HCT116 (cell line): ENCODE measurements at regions not wholly inside any gene's neighbourhood (a gene's known extent, or its start where the extent isn't known, plus 50 kb on each side); places are given as distances from the start of the nearest gene placed in this dataset.

Experiments
- ATAC-seq: fragments of 200-7000 bp; cut with Tn5 transposase; 2 replicates; pipeline ENCODE4 v1.9.1; 2020; ENCODE audit warnings: mild to moderate bottlenecking, moderate library complexity
- BruUV-seq: library from RNA; stranded (reverse); fragments of 400-500 nt; replicated peaks from 2 replicates; lab custom pipeline; 2021; lab: Mats Ljungman, UMichigan
- CTCF ChIA-PET: fragments of 300-600 bp; sonication (Branson Sonifier 250); formaldehyde crosslinking; loops from one replicate; lab custom pipeline; 2021; ENCODE audit warnings: antibody characterized with exemption; lab: Charles Lee
- POLR2A ChIA-PET: fragments of 300-600, 350-600 bp; sonication (Branson Sonifier 250); formaldehyde crosslinking; loops from one replicate; lab custom pipeline; 2021; ENCODE audit warnings: antibody characterized with exemption; lab: Charles Lee
- RAD21 ChIA-PET, 2 experiments: fragments of 300-600 bp; sonication (Branson Sonifier 250); formaldehyde crosslinking; loops; one replicate each; lab custom pipeline; 2023; ENCODE audit warnings: low total read pairs in 2 of 2; ENCODE audit not compliant: uncharacterized antibody in 2 of 2, unreplicated experiment in 2 of 2, low non-redundant PET in 1 of 2; lab: Charles Lee
- DNase-seq: peaks from one replicate; pipeline ENCODE4 v3.0.0-alpha.2; 2010; ENCODE audit warnings: low read depth, low spot score
- H2AFZ ChIP-seq: fragments of 200-600 bp; shearing (Covaris generic), sonication (generic); 2 replicates; pipeline ENCODE4 v1.6.1; 2017; ENCODE audit warnings: low read depth, mixed run types, mixed read lengths, antibody characterized with exemption, low read length; ENCODE audit not compliant: poor library complexity, severe bottlenecking
- H3K27ac ChIP-seq: 2 replicates; pipeline ENCODE4 v1.5.1; 2012; ENCODE audit warnings: low read depth, low read length
- H3K27me3 ChIP-seq: fragments of 200-600 bp; sonication (generic); 2 replicates; pipeline ENCODE4 v1.6.1; 2016; ENCODE audit warnings: mixed run types, low read length, mixed read lengths; ENCODE audit not compliant: insufficient read depth
- H3K36me3 ChIP-seq, 2 experiments: fragments of 200-500 bp in 1 of 2; fragments of 200-600 bp in 1 of 2; sonication (Bioruptor generic) in 1 of 2; sonication (generic) in 1 of 2; 2 replicates each; pipeline versions ENCODE4 v1.5.1 to v1.6.1; 2014 to 2016; ENCODE audit warnings: low read length in 2 of 2, inconsistent platforms in 1 of 2, mixed read lengths in 1 of 2, mixed run types in 1 of 2; ENCODE audit not compliant: insufficient read depth in 2 of 2, control insufficient read depth in 1 of 2
- H3K4me1 ChIP-seq, 2 experiments: fragments of 200-600 bp in 1 of 2; sonication (generic) in 1 of 2; 2 replicates each; pipeline versions ENCODE4 v1.5.1 to v1.6.1; 2012 to 2017; ENCODE audit warnings: low read length in 2 of 2, inconsistent platforms in 1 of 2, mild to moderate bottlenecking in 1 of 2, mixed read lengths in 1 of 2, mixed run types in 1 of 2, moderate library complexity in 1 of 2; ENCODE audit not compliant: insufficient read depth in 2 of 2, control insufficient read depth in 1 of 2
- H3K4me2 ChIP-seq: fragments of 200-600 bp; sonication (generic); 2 replicates; pipeline ENCODE4 v1.6.1; 2017; ENCODE audit warnings: mixed run types, low read length, mixed read lengths
- H3K4me3 ChIP-seq, 2 experiments: fragments of 200-600 bp in 1 of 2; sonication (generic) in 1 of 2; replicated peaks in 1 of 2; 2 replicates each; pipeline ENCODE4 v1.5.1; 2011 to 2016; ENCODE audit warnings: low read length in 2 of 2, control low read depth in 1 of 2, low read depth in 1 of 2, mild to moderate bottlenecking in 1 of 2, mixed read lengths in 1 of 2, mixed run types in 1 of 2
- H3K79me2 ChIP-seq: fragments of 200-600 bp; sonication (generic); 2 replicates; pipeline ENCODE4 v1.6.1; 2017; ENCODE audit warnings: mild to moderate bottlenecking, mixed run types, low read length, moderate library complexity, mixed read lengths; ENCODE audit not compliant: insufficient read depth
- H3K9ac ChIP-seq: fragments of 200-600 bp; sonication (generic); 2 replicates; pipeline ENCODE4 v1.6.1; 2016; ENCODE audit warnings: low read length, mixed read lengths
- H3K9me2 ChIP-seq: fragments of 200-600 bp; sonication (generic), shearing (Covaris generic); 2 replicates; pipeline ENCODE4 v1.6.1; 2017; ENCODE audit warnings: mixed run types, mild to moderate bottlenecking, moderate library complexity; ENCODE audit not compliant: insufficient read depth
- H3K9me3 ChIP-seq, 2 experiments: fragments of 200-500 bp in 1 of 2; fragments of 200-600 bp in 1 of 2; sonication (Bioruptor generic) in 1 of 2; sonication (generic) in 1 of 2; 2 replicates each; pipeline ENCODE4 v1.6.1; 2014 to 2017; ENCODE audit warnings: low read length in 2 of 2, mixed read lengths in 2 of 2, inconsistent platforms in 1 of 2, low read depth in 1 of 2, mild to moderate bottlenecking in 1 of 2, mixed run types in 1 of 2, moderate library complexity in 1 of 2; ENCODE audit not compliant: control insufficient read depth in 1 of 2, insufficient read depth in 1 of 2
- H4K20me1 ChIP-seq: fragments of 200-600 bp; sonication (generic), shearing (Covaris generic); 2 replicates; pipeline ENCODE4 v1.6.1; 2017; ENCODE audit warnings: mixed run types, mild to moderate bottlenecking, moderate library complexity; ENCODE audit not compliant: insufficient read depth
- ATF3 ChIP-seq: IDR thresholded peaks from 2 replicates; pipeline ENCODE4 v1.6.1; 2012
- CBX3 ChIP-seq: IDR thresholded peaks from 2 replicates; pipeline ENCODE4 v1.6.1; 2012; ENCODE audit warnings: low read depth
- CEBPB ChIP-seq: IDR thresholded peaks from 2 replicates; pipeline ENCODE4 v1.6.1; 2012; ENCODE audit warnings: low read depth
- EGR1 ChIP-seq: IDR thresholded peaks from 2 replicates; pipeline ENCODE4 v1.6.1; 2012; ENCODE audit warnings: low read depth
- ELF1 ChIP-seq: IDR thresholded peaks from 2 replicates; pipeline ENCODE4 v1.6.1; 2012; ENCODE audit warnings: low read depth, borderline replicate concordance
- EZH2 ChIP-seq: fragments of 200-600 bp; sonication (generic); IDR thresholded peaks from 2 replicates; pipeline ENCODE4 v1.6.1; 2017; ENCODE audit warnings: antibody characterized with exemption, mixed run types
- EZH2phosphoT487 ChIP-seq: fragments of 200-600 bp; IDR thresholded peaks from 2 replicates; pipeline ENCODE4 v1.6.1; 2018; ENCODE audit warnings: antibody characterized with exemption, borderline replicate concordance
- POLR2A ChIP-seq: IDR thresholded peaks from 2 replicates; pipeline ENCODE4 v1.7.0; 2011; ENCODE audit warnings: borderline replicate concordance; ENCODE audit not compliant: insufficient read depth, insufficient read length; ENCODE audit errors: extremely low read depth
- POLR2AphosphoS5 ChIP-seq: IDR thresholded peaks from 2 replicates; pipeline ENCODE4 v1.6.1; 2011; ENCODE audit warnings: mild to moderate bottlenecking, low read depth, low read length, moderate library complexity
- SIN3A ChIP-seq: IDR thresholded peaks from 2 replicates; pipeline ENCODE4 v1.6.1; 2012; ENCODE audit warnings: low read depth
- SP1 ChIP-seq: IDR thresholded peaks from 2 replicates; pipeline ENCODE4 v1.6.1; 2012; ENCODE audit warnings: low read depth
- TCF7L2 ChIP-seq: IDR thresholded peaks from 2 replicates; pipeline ENCODE4 v1.7.0; 2011; ENCODE audit warnings: borderline replicate concordance, inconsistent platforms; ENCODE audit not compliant: insufficient read depth, insufficient read length; ENCODE audit errors: extremely low read depth
- ZBTB33 ChIP-seq: IDR thresholded peaks from 2 replicates; pipeline ENCODE4 v1.6.1; 2011; ENCODE audit warnings: mild to moderate bottlenecking, low read length, moderate library complexity; ENCODE audit not compliant: insufficient replicate concordance; ENCODE audit errors: extremely low read depth
- intact Hi-C: fragments of 100-400 bp; cut with micrococcal nuclease; formaldehyde crosslinking; loops from 2 replicates; pipeline ENCODE4 v1.10.0; 2022
- TF ChIP-seq, protein P1 (sequence below): IDR thresholded peaks from 2 replicates; pipeline ENCODE4 v1.6.1; 2012
- TF ChIP-seq, protein P2 (sequence below): IDR thresholded peaks from 2 replicates; pipeline ENCODE4 v1.6.1; 2012; ENCODE audit warnings: low read depth
- TF ChIP-seq, protein P3 (sequence below), 3 experiments: fragments of 200-600 bp in 1 of 3; sonication (generic) in 1 of 3; IDR thresholded peaks in 2 of 3; conservative IDR thresholded peaks in 1 of 3; 2 replicates each; pipeline ENCODE4 v1.5.1; 2012 to 2017; ENCODE audit warnings: low read depth in 2 of 3, low read length in 2 of 3, antibody characterized with exemption in 1 of 3, borderline replicate concordance in 1 of 3, control low read depth in 1 of 3, mild to moderate bottlenecking in 1 of 3, mixed read lengths in 1 of 3, mixed run types in 1 of 3, moderate library complexity in 1 of 3; ENCODE audit not compliant: insufficient read depth in 1 of 3

DNA sequence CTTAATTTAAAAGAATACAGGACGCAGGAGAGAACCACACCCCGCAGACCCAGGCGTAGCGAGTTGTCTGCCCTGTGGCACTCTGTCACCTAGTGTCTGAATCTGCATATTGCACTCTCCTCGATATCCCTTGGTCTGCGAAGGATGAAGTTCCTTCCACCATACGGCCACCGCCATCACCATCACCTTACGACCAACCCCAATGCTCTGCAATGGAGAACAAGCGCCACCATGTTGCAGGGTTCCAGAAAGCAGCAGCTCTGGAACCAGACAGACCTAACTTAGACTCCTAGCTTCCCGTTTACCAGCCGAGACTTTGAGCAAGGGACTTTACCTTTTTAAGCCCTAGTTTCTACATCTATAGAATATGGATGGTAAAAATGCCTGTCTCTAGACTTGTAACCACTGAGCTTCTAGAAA lies 77.4 kb upstream of the DMRT1 start (continued):
- TF ChIP-seq, protein P1, sequence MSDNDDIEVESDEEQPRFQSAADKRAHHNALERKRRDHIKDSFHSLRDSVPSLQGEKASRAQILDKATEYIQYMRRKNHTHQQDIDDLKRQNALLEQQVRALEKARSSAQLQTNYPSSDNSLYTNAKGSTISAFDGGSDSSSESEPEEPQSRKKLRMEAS = peak; percentile 31; the same call in 1 of the 2 replicates
- no peak for TF ChIP-seq TCF7L2

- Histone ChIP-seq H3K4me3 (no peak overlapping the region), H4K20me1 (no peaks in the 10 kb centered on the region), H3K9me2 (no peaks in the 10 kb centered on the region), H3K9ac (no peak overlapping the region), H3K4me1 (peaks cover 3 to 6% of the 10 kb centered on the region in 2 experiments; a peak in 3 of 4 replicates), H3K4me2 (no peak overlapping the region), H3K27ac (no peak overlapping the region), H3K27me3 (peaks cover 4% of the 10 kb centered on the region; the same call in 1 of the 2 replicates), H3K36me3 (no peaks in the 10 kb centered on the region), H3K9me3 (no peaks in the 10 kb centered on the region), H2AFZ (no peak overlapping the region), H3K79me2 (no peaks in the 10 kb centered on the region)
- TF ChIP-seq, protein P2, sequence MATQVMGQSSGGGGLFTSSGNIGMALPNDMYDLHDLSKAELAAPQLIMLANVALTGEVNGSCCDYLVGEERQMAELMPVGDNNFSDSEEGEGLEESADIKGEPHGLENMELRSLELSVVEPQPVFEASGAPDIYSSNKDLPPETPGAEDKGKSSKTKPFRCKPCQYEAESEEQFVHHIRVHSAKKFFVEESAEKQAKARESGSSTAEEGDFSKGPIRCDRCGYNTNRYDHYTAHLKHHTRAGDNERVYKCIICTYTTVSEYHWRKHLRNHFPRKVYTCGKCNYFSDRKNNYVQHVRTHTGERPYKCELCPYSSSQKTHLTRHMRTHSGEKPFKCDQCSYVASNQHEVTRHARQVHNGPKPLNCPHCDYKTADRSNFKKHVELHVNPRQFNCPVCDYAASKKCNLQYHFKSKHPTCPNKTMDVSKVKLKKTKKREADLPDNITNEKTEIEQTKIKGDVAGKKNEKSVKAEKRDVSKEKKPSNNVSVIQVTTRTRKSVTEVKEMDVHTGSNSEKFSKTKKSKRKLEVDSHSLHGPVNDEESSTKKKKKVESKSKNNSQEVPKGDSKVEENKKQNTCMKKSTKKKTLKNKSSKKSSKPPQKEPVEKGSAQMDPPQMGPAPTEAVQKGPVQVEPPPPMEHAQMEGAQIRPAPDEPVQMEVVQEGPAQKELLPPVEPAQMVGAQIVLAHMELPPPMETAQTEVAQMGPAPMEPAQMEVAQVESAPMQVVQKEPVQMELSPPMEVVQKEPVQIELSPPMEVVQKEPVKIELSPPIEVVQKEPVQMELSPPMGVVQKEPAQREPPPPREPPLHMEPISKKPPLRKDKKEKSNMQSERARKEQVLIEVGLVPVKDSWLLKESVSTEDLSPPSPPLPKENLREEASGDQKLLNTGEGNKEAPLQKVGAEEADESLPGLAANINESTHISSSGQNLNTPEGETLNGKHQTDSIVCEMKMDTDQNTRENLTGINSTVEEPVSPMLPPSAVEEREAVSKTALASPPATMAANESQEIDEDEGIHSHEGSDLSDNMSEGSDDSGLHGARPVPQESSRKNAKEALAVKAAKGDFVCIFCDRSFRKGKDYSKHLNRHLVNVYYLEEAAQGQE = no peak
- TF ChIP-seq SIN3A = no peak
- no peak for TF ChIP-seq TCF7L2
- TF ChIP-seq, protein P1 = no peak
- TF ChIP-seq CBX3 = no peak
- no peak for TF ChIP-seq EZH2phosphoT487
- no peak for TF ChIP-seq ATF3
- TF ChIP-seq SP1 = no peak
- TF ChIP-seq ZBTB33 = no peak
- TF ChIP-seq CEBPB = no peak
- TF ChIP-seq POLR2A = no peak
- no peak for TF ChIP-seq ELF1
- no peak for TF ChIP-seq EGR1
- TF ChIP-seq POLR2AphosphoS5 = no peak
- TF ChIP-seq EZH2 = no peak
- TF ChIP-seq, protein P3, sequence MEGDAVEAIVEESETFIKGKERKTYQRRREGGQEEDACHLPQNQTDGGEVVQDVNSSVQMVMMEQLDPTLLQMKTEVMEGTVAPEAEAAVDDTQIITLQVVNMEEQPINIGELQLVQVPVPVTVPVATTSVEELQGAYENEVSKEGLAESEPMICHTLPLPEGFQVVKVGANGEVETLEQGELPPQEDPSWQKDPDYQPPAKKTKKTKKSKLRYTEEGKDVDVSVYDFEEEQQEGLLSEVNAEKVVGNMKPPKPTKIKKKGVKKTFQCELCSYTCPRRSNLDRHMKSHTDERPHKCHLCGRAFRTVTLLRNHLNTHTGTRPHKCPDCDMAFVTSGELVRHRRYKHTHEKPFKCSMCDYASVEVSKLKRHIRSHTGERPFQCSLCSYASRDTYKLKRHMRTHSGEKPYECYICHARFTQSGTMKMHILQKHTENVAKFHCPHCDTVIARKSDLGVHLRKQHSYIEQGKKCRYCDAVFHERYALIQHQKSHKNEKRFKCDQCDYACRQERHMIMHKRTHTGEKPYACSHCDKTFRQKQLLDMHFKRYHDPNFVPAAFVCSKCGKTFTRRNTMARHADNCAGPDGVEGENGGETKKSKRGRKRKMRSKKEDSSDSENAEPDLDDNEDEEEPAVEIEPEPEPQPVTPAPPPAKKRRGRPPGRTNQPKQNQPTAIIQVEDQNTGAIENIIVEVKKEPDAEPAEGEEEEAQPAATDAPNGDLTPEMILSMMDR (IDR thresholded peaks at IDR 0.05 in 2 of 3, conservative IDR thresholded peaks at IDR 0.05 in 1 of 3; ENCODE audit: borderline replicate concordance in 1 of 3, insufficient read depth in 1 of 3, low read depth in 2 of 3, low read length in 2 of 3) = no peak
- ChIA-PET POLR2A (no interaction called here), RAD21 (no interaction called here), CTCF (interaction anchor here (1.1 to 1.6 kb wide), 2 partner anchors 240 to 417 kb away, joined by 4 to 8 read pairs; no protein-coding TSS in a partner anchor)
- no TSS peak for BruUV-seq
- no peak for DNase-seq
- no peak for ATAC-seq
- intact Hi-C loops = loop anchor here (1.0 to 5.0 kb wide), 5 partner anchors 41 to 418 kb away; no protein-coding TSS in a partner anchor
Observed at GRCh38 chr9:764986-765385, 76.5 kb upstream of the DMRT1 start.
